Esophagus muscularis mucosa (tissue), 3 donors: ENCODE measurements at regions not wholly inside any gene's neighbourhood (a gene's known extent, or its start where the extent isn't known, plus 50 kb on each side); places are given as distances from the start of the nearest gene placed in this dataset.

ENCODE experiments used
- POLR2AphosphoS5 ChIP-seq, 2 donors: sonication (generic); formaldehyde crosslinking; IDR thresholded peaks; one replicate each; pipeline ENCODE4 v1.6.1; 2017; ENCODE audit warnings: antibody characterized with exemption in 2 of 2
- TF ChIP-seq, protein P1 (sequence below), 3 experiments: fragments of 200-600 bp in 2 of 3; fragments of 450-650 bp in 1 of 3; sonication (generic) in 2 of 3; IDR thresholded peaks; one replicate each; pipeline ENCODE4 v1.5.1; 2017 to 2019; ENCODE audit warnings: antibody characterized with exemption in 3 of 3, mild to moderate bottlenecking in 2 of 3, moderate library complexity in 1 of 3

DNA sequence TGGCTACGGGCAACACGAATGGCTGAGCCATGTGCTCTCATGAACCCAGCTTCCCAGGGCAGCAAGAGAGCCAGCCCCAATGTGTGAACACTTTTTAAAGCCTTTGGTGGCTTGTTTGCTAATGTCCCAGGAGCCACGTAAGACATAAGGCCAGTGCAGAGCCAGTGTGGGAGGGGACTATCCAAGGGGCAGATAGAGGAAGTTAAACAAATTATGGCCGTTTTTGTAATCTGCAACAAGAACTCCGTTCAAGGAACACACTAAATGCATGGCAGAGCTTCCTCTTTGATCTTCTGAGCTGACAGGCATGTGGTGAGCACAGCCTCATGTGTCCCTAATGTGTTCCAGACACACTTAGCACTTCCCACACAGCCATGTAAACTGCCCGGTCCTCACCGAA is 133.3 kb downstream of the TEX36 start:
- TF ChIP-seq, protein P1, sequence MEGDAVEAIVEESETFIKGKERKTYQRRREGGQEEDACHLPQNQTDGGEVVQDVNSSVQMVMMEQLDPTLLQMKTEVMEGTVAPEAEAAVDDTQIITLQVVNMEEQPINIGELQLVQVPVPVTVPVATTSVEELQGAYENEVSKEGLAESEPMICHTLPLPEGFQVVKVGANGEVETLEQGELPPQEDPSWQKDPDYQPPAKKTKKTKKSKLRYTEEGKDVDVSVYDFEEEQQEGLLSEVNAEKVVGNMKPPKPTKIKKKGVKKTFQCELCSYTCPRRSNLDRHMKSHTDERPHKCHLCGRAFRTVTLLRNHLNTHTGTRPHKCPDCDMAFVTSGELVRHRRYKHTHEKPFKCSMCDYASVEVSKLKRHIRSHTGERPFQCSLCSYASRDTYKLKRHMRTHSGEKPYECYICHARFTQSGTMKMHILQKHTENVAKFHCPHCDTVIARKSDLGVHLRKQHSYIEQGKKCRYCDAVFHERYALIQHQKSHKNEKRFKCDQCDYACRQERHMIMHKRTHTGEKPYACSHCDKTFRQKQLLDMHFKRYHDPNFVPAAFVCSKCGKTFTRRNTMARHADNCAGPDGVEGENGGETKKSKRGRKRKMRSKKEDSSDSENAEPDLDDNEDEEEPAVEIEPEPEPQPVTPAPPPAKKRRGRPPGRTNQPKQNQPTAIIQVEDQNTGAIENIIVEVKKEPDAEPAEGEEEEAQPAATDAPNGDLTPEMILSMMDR (IDR thresholded peaks at IDR 0.05), result no peak
- no peak for TF ChIP-seq POLR2AphosphoS5 (IDR thresholded peaks at IDR 0.05)
